GM19023 (cell line): ENCODE measurements at regions not wholly inside any gene's neighbourhood (a gene's known extent, or its start where the extent isn't known, plus 50 kb on each side); places are given as distances from the start of the nearest gene placed in this dataset.

Source experiments
- ATAC-seq: cut with Tn5 transposase; IDR thresholded peaks from one replicate; pipeline ENCODE4 v1.9.1; 2021; ENCODE audit warnings: mild to moderate bottlenecking, moderate library complexity; ENCODE audit not compliant: unreplicated experiment

DNA sequence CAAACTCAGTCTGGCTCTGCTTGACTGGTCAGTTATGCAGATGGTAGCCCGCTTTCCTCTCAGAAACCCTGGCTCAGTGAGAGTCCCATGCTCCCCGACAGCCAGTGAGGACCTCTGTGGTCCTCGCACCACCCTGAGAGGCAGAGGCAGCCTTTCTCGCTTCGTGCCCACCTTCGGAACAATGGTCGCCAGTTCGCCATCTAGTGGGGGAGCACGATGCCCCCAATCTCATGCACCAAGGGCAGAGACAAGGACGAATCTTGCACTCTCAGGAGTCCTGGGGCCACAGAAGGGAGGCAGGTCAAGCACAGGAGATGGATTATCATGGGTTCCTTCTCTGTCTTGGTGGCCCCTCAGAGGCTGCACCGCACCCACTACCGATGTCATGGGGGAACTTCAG is 75.2 kb downstream of the RHCG start:
- ATAC-seq: no peak

GRCh38 chr15:89419370-89419984 is 76.9 kb downstream of the RHCG start:
- no peak for ATAC-seq

GRCh38 chr15:89417206-89417725 is 79.1 kb downstream of the RHCG start:
- ATAC-seq: no peak

DNA sequence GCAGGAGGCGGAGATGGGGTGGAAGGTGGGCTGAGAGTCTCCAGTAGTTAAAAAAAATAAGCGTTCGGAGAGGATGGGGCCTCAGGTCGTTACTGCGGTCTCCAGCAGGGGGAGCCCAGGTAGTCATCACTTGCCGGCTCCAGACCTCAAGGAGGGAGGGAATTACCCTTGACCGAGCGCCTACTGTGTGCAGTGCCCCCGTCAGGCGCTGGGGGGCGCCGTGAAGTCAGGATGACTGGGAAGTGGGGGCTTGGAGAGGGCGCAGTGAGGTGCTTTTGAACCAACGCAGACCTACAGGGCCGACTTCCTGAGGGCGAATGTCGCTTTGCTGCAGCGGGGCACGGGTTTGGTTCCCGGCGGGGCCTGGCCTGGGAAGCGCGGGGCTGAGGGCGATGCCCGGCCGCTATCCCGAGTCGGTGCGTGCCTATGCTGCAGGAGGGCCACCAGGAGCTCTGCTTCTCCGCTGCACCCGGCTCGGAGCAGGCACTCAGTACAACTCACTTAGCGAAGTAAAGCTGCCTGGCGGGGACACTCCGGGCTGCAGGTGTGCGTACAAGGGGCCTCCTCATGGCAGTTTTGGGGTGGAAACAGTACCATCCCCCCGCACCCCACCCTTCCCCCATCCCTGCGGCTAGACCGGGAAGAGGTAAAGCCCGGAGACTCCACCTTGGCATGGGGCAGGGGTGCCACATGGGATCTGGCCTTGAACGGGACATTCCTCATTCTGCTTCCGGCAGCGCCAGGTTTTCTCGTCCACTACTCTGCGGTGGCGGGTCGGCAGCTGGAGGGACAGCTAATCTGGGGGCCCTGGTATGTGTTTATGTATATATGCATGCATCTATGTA is 79.8 kb downstream of the RHCG start:
- ATAC-seq: peak; percentile 83

GRCh38 chr15:89414571-89414970 is 79.9 kb upstream of the POLG start:
- no peak for ATAC-seq

GRCh38 chr15:89413877-89414276 is 79.3 kb upstream of the POLG start:
- no peak for ATAC-seq

GRCh38 chr15:89412905-89413411 is 78.3 kb upstream of the POLG start:
- ATAC-seq: no peak

DNA sequence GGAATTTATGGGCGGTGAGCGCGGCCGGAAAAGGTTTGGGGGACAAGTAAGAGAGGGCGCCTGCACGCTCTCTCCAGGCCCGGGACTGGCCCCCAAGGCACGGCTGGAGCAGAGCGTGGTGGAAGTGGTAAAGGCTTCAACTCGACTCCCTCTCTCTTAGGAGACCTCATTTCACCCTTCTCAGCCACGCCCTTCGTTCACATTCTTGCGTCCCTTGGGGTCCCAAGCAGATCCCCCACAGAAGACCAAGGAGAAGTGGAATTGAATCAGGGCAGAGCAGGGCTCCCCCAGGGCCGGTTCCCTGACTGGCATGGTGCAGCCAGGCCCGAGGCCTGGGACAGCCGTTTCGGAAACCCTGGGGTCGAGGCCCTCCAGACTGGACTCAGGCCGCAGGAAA is 75.4 kb upstream of the POLG start:
- no peak for ATAC-seq

DNA sequence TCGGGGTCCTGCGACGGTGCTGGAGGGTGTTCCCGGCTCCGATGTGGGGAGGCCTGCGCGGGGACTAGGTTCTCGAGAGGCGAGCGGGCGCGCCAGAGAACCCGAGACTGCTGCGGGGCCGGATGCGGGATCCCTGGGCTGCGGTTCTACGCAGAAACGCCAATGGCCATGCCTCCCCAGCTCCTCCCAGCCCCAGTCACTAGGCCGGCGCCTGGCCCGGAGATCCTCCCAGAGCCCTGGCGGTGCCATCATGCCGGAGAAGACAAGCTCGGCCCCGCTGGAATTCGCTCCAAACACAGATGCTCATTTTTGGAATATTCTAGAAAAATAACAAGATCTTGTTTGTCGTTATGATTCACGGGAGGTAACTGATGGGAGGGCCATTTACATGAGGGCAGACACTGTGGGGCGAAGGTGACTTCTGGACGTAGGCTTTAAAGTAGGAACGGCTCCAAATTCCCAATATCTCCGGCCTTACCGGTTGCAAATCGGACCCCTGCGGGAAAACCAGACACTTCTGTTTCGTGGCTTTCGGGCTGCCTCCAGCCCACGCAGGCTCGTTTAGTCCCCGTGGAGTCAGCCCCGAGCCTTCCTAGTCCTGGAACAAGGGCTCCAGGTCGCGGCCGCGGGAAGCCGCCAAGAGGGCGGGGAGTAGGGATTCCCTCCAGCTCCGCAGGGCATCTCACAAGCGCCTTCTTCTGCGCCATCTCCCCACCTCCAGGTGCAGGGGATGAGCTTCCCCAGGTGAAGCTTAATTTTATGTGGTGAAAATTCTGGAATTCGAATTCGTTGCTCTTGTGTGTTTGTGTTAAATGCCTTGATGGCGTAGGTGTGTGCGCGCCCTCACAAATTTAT is 74.8 kb upstream of the POLG start:
- no peak for ATAC-seq

GRCh38 chr15:89408372-89409183 is 74.0 kb upstream of the POLG start:
- no peak for ATAC-seq

- no peak for ATAC-seq
These were observed 72.5 kb upstream of the POLG start for GRCh38 chr15:89406940-89407607.

DNA sequence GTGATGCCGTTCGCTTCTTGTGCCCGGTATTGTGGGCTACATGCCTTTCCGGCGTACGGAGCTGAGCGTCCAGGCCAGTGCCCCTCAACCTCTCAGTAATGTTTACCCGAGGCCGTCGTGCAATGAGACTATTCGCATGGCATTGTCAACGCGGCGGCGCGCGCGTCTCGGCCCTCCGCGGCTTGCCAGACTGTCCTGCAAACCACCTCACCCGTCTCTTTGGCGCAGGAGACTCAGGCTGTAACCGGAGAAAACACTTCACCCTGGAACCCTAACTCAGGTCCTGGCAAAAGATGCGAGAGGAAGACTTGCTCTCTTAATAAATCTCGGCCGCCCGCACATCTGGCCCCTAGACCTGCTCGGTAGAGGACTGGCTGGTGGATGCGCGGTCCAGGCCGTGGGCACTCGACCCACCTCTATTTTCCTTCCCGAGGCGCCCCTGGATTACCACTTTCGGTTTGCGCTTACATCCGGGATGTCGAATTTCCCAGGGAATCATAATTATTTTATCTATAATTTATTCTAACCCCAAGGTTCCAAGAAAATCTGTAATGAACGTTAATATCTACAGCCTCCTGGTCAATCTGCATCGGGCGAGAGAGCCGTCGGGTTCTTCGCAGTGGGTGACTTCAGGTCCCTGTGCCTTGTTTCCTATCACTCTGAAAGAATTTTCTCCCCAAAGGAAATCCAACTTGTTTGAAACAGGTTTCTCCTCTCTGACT is 71.8 kb upstream of the POLG start:
- ATAC-seq: no peak

- no peak for ATAC-seq
These were observed 70.9 kb upstream of the POLG start for GRCh38 chr15:89405494-89405893.

DNA sequence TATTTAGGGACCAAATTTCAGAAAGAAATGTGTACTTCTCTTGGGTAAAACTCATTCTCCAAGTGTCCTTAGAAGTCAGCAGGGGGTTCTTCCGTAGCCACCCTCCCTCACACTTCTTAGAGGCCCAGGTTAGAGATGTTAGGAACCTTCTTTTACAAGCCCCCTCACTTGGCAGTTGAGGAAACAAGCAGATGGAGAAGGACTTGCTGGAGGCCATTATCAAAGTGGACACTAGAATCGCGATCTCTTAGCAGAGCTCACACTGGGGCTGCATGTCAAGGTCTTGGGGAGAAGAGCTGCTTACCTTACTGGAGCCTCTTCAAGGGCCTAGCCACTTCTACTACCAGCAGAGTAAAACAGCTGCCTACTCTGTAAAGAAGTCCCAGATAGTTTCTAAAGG is 69.4 kb upstream of the POLG start:
- no peak for ATAC-seq

DNA sequence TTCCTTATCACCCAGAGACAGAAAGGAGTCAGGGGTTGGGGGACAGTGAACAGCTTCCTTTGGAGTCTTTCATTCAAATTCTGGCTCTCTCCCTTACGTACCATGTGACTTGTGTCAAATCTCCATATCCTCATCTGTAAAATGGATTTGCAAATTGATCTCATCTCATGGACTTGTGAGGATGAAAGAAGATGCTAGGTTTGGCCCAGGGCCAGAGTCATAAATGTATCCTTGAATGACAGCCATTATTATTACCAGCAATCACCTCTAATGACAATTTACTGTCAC is 67.8 kb upstream of the POLG start:
- ATAC-seq: no peak

DNA sequence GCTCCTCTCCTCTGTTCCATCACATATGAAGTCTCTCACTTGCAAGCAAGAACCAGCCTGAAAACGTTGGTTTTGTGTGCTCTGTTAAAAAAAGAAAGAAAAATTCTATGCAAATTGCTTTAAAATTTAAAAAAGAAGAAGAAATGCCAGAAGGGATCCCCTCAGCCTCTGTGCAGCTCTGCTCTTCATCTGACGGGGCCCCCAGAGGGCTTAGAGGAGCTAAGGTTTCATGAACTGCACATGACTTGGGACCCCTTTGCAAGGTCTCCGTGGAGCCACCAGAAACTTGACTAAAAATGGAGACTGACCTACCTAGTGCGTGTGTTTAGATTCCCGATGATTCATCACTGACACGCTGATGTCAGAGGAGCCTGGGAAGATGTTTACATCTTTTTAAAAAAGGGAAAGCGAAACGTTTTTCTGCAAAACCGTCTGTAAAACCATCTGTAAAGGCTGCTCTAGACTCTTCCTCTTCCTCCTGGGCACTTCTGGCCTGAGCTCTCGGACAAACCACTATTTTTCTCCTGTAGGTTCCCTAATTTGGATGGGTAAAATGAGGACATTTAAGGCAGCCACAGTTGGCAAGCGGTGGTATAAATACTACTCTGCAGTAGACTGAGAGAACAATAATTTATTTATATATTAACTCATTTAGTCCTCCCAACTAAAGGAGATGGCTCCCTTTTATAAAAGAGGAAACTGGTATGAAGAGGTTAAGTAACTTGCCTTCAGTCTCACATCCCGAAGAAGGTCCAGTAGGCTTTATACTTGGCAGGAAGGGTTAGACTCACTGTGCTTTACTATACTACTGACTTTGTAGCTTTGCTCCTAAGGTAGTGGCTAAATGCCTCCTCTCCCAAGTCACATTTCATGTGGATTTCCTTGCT is 67.2 kb upstream of the POLG start:
- no peak for ATAC-seq

DNA sequence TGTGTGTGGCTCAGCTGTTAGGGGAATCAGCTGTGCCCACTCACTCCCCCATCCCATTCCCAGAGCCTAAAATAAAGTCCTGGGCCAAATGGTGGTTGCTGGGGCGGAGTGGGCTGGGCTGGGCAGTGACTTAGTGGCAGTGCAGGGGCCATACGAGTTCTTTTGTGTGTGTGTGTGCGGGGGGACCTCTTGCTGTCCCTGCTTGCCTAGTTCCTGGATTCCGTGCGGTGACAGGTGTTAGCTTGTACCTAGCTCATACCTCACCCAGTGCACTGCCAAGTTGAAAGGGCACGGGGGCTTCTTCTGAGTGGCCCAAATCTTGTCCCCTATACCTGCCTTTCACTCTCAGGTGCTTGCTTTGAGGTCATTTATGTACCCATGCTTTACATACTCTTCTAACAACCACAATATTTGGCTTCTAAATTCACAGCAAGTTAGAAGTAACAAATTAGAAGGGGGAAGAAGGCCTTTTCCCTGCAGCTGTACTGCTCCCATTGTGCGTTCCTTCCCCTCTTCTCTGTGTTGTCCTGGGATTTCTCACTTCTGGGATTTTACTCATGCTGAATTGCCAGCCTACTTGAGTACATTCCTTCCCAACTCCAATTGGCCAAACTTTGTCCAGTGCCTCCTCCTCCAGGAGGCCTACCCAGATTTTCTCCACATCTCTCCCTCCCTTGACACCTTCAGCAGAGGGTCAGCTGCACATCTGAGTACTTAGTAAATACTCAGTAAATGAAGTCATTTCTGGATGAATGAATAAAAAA is 66.3 kb upstream of the POLG start:
- ATAC-seq: no peak
